Hepatocyte (in vitro differentiated cells): ENCODE measurements at regions not wholly inside any gene's neighbourhood (a gene's known extent, or its start where the extent isn't known, plus 50 kb on each side); places are given as distances from the start of the nearest gene placed in this dataset.

Source experiments
- DNase-seq: peaks from one replicate; pipeline ENCODE4 v3.0.0-alpha.2; 2016; ENCODE audit warnings: low spot score
- H2AFZ ChIP-seq: fragments of 200-600 bp; sonication (generic); 2 replicates; pipeline ENCODE4 v1.6.0; 2016; ENCODE audit warnings: antibody characterized with exemption, mild to moderate bottlenecking
- H3K27ac ChIP-seq: fragments of 200-600 bp; sonication (generic); 2 replicates; pipeline ENCODE4 v1.5.1; 2016; ENCODE audit warnings: mild to moderate bottlenecking
- H3K27me3 ChIP-seq: fragments of 200-600 bp; sonication (generic); 2 replicates; pipeline ENCODE4 v1.6.1; 2016
- H3K36me3 ChIP-seq: fragments of 200-600 bp; sonication (generic); replicated peaks from 2 replicates; pipeline ENCODE4 v1.5.1; 2016; ENCODE audit warnings: low read depth; ENCODE audit not compliant: insufficient read depth
- H3K4me1 ChIP-seq: fragments of 200-600 bp; sonication (generic); 2 replicates; pipeline ENCODE4 v1.5.1; 2016; ENCODE audit warnings: mild to moderate bottlenecking, moderate library complexity; ENCODE audit not compliant: insufficient read depth
- H3K4me2 ChIP-seq: fragments of 200-600 bp; sonication (generic); 2 replicates; pipeline ENCODE4 v1.6.0; 2016
- H3K4me3 ChIP-seq: fragments of 200-600 bp; sonication (generic); 2 replicates; pipeline ENCODE4 v1.5.1; 2016; ENCODE audit warnings: mild to moderate bottlenecking
- H3K79me2 ChIP-seq: fragments of 200-600 bp; sonication (generic); 2 replicates; pipeline ENCODE4 v1.6.0; 2017; ENCODE audit warnings: mild to moderate bottlenecking
- H3K9me2 ChIP-seq: fragments of 200-600 bp; sonication (generic); replicated peaks from 2 replicates; pipeline ENCODE4 v1.6.0; 2017; ENCODE audit warnings: mild to moderate bottlenecking; ENCODE audit not compliant: insufficient read depth
- H3K9me3 ChIP-seq: fragments of 200-600 bp; sonication (generic); 2 replicates; pipeline ENCODE4 v1.5.1; 2016; ENCODE audit warnings: low read depth, mild to moderate bottlenecking
- H4K20me1 ChIP-seq: fragments of 200-600 bp; sonication (generic); 2 replicates; pipeline ENCODE4 v1.6.0; 2016; ENCODE audit warnings: mild to moderate bottlenecking; ENCODE audit not compliant: insufficient read depth, poor library complexity, severe bottlenecking
- EZH2 ChIP-seq: fragments of 200-600 bp; sonication (generic); IDR thresholded peaks from 2 replicates; pipeline ENCODE4 v1.6.1; 2016; ENCODE audit warnings: antibody characterized with exemption, mild to moderate bottlenecking, borderline replicate concordance
- EZH2phosphoT487 ChIP-seq: fragments of 200-600 bp; sonication (generic); IDR thresholded peaks from one replicate; pipeline ENCODE4 v1.6.1; 2018; ENCODE audit warnings: antibody characterized with exemption, mild to moderate bottlenecking, low read depth, moderate library complexity; ENCODE audit not compliant: unreplicated experiment, severe bottlenecking
- WGBS: methylation state at CpG from one replicate; pipeline ENCODE4 v1.1.6; 2016; ENCODE audit warnings: low lambda C conversion rate; ENCODE audit errors: missing lambda C conversion rate; 5-methylcytosine and 5-hydroxymethylcytosine counted together
- TF ChIP-seq, protein P1 (sequence below): fragments of 200-600 bp; sonication (generic); IDR thresholded peaks from 2 replicates; pipeline ENCODE4 v1.5.1; 2016; ENCODE audit warnings: antibody characterized with exemption, mild to moderate bottlenecking; ENCODE audit not compliant: poor library complexity

- DNase-seq, result no peak
- Histone ChIP-seq H3K4me1 (no peaks in the 10 kb centered on the region), H3K4me2 (no peak overlapping the region), H3K4me3 (no peak overlapping the region), H3K9me2 (no peaks in the 10 kb centered on the region), H4K20me1 (no peaks in the 10 kb centered on the region), H3K27ac (no peak overlapping the region), H3K36me3 (no peaks in the 10 kb centered on the region), H3K9me3 (no peaks in the 10 kb centered on the region), H2AFZ (no peak overlapping the region), H3K79me2 (no peaks in the 10 kb centered on the region), H3K27me3 (no peaks in the 10 kb centered on the region)
- WGBS, result 88% methylated on average over 9 of the region's 9 CpGs
- TF ChIP-seq, protein P1, sequence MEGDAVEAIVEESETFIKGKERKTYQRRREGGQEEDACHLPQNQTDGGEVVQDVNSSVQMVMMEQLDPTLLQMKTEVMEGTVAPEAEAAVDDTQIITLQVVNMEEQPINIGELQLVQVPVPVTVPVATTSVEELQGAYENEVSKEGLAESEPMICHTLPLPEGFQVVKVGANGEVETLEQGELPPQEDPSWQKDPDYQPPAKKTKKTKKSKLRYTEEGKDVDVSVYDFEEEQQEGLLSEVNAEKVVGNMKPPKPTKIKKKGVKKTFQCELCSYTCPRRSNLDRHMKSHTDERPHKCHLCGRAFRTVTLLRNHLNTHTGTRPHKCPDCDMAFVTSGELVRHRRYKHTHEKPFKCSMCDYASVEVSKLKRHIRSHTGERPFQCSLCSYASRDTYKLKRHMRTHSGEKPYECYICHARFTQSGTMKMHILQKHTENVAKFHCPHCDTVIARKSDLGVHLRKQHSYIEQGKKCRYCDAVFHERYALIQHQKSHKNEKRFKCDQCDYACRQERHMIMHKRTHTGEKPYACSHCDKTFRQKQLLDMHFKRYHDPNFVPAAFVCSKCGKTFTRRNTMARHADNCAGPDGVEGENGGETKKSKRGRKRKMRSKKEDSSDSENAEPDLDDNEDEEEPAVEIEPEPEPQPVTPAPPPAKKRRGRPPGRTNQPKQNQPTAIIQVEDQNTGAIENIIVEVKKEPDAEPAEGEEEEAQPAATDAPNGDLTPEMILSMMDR, result no peak
- TF ChIP-seq EZH2phosphoT487, result no peak
- no peak for TF ChIP-seq EZH2
Measured at GRCh38 chr5:4942831-4943178, 197.3 kb upstream of the ADAMTS16 start.

DNA sequence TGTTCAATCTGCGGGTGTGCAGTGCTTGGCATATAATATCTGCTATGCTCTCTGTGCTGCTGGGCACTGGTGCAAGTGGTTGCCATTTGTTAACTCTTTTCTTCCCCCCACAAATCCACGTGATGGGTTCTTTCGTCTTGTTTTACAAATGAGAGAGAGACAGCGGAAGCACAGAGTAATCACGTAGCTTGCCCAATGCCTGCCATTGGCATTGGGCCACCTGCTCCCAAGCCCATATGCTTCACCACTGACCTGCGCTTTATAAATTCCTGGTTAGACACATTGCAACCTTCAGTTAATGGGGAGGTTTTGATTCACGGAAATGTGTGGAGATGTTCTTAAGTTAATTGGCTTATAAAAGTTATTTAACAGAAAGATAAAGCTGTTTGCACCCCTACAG lies 194.8 kb upstream of the ADAMTS16 start:
- Histone ChIP-seq H4K20me1 (no peaks in the 10 kb centered on the region), H3K79me2 (no peaks in the 10 kb centered on the region), H3K27ac (no peak overlapping the region), H3K4me3 (no peak overlapping the region), H3K4me2 (no peak overlapping the region), H3K4me1 (no peaks in the 10 kb centered on the region), H3K36me3 (no peaks in the 10 kb centered on the region), H3K9me2 (no peaks in the 10 kb centered on the region), H3K27me3 (no peaks in the 10 kb centered on the region), H3K9me3 (no peaks in the 10 kb centered on the region), H2AFZ (no peak overlapping the region)
- no peak for TF ChIP-seq EZH2
- TF ChIP-seq EZH2phosphoT487, result no peak
- TF ChIP-seq, protein P1, result no peak
- 90% methylated on average over 7 of the region's 7 CpGs for WGBS
- DNase-seq, result no peak

- Histone ChIP-seq H3K79me2 (no peaks in the 10 kb centered on the region), H3K9me3 (no peaks in the 10 kb centered on the region), H3K27me3 (no peaks in the 10 kb centered on the region), H3K27ac (no peak overlapping the region), H3K9me2 (no peaks in the 10 kb centered on the region), H3K4me2 (no peak overlapping the region), H3K4me1 (no peaks in the 10 kb centered on the region), H3K36me3 (no peaks in the 10 kb centered on the region), H4K20me1 (no peaks in the 10 kb centered on the region), H2AFZ (no peak overlapping the region), H3K4me3 (no peak overlapping the region)
- WGBS, result 73% methylated on average over 1 of the region's 1 CpG
- no peak for DNase-seq
- no peak for TF ChIP-seq EZH2
Measured at GRCh38 chr5:4947106-4947505, 193.0 kb upstream of the ADAMTS16 start.

DNA sequence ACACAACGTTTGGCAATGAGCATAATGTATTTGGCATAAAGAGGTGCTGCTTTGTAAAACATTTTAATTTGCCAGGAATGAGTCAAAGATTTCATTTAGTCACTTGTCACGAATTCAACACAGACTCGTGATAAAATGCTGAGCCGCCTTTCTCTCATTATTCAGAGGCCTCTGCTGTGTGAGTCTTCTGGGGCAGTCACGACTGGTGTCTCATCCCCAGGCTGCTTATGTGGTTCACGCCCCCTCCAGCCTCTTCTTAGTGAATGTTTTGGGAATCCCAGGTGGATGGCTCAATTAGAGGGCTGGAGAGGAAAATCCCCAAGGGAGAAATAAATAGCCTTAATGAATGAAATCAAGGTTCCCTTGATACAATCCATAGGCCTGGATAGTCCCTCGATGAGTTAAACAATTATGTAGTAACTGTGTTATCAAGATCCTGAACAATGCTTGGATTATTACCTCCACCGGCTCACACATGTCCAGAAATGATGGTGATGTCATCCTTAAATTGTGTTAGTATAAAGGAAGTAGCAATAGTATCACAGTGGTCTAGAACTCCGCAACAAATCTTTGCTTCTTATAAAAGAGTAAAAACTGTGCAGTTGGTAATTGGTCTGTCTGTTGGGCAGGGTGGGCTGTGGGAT lies 192.1 kb upstream of the ADAMTS16 start:
- no peak for DNase-seq
- H3K4me1 ChIP-seq, result no peaks in the 10 kb centered on the region
- no peak overlapping the region for H3K4me2 ChIP-seq
- H3K9me3 ChIP-seq, result no peaks in the 10 kb centered on the region
- H3K27ac ChIP-seq, result no peak overlapping the region
- H4K20me1 ChIP-seq, result no peaks in the 10 kb centered on the region
- H3K4me3 ChIP-seq, result no peak overlapping the region
- TF ChIP-seq, protein P1, result no peak
- no peak for TF ChIP-seq EZH2phosphoT487
- TF ChIP-seq EZH2, result no peak
- H3K79me2 ChIP-seq, result no peaks in the 10 kb centered on the region
- 85% methylated on average over 9 of the region's 9 CpGs for WGBS
- H3K9me2 ChIP-seq, result no peaks in the 10 kb centered on the region
- H3K27me3 ChIP-seq, result no peaks in the 10 kb centered on the region
- no peak overlapping the region for H2AFZ ChIP-seq
- H3K36me3 ChIP-seq, result no peaks in the 10 kb centered on the region
